Esophagus muscularis mucosa (tissue), 4 donors: ENCODE measurements at regions not wholly inside any gene's neighbourhood (a gene's known extent, or its start where the extent isn't known, plus 50 kb on each side); places are given as distances from the start of the nearest gene placed in this dataset.

ENCODE experiments used
- CTCF ChIP-seq, 3 experiments: fragments of 200-600 bp in 2 of 3; fragments of 450-650 bp in 1 of 3; sonication (generic) in 2 of 3; IDR thresholded peaks; one replicate each; pipeline ENCODE4 v1.5.1; 2017 to 2019; ENCODE audit warnings: antibody characterized with exemption in 3 of 3, mild to moderate bottlenecking in 2 of 3, moderate library complexity in 1 of 3
- EP300 ChIP-seq: sonication (generic); formaldehyde crosslinking; IDR thresholded peaks from one replicate; pipeline ENCODE4 v1.6.1; 2017; ENCODE audit warnings: antibody characterized with exemption
- POLR2A ChIP-seq: fragments of 450-650 bp; IDR thresholded peaks from one replicate; pipeline ENCODE4 v1.6.1; 2017; ENCODE audit warnings: antibody characterized with exemption, moderate library complexity, mild to moderate bottlenecking, low read depth
- POLR2AphosphoS5 ChIP-seq, 2 donors: sonication (generic); formaldehyde crosslinking; IDR thresholded peaks; one replicate each; pipeline ENCODE4 v1.6.1; 2017; ENCODE audit warnings: antibody characterized with exemption in 2 of 2

GRCh38 chr12:84308211-84308610 lies 604.4 kb downstream of the SLC6A15 start:
- TF ChIP-seq CTCF (IDR thresholded peaks at IDR 0.05) (no peak), POLR2A (no peak), EP300 (no peak), POLR2AphosphoS5 (IDR thresholded peaks at IDR 0.05) (no peak)
